Loucy (cell line): ENCODE measurements at regions not wholly inside any gene's neighbourhood (a gene's known extent, or its start where the extent isn't known, plus 50 kb on each side); places are given as distances from the start of the nearest gene placed in this dataset.

Source experiments
- H2AFZ ChIP-seq: fragments of 200-600 bp; sonication (generic); 2 replicates; pipeline ENCODE4 v1.6.0; 2016; ENCODE audit warnings: antibody characterized with exemption, mild to moderate bottlenecking, low read length, moderate library complexity
- H3F3A ChIP-seq: fragments of 200-600 bp; 2 replicates; pipeline ENCODE4 v1.6.0; 2016; ENCODE audit warnings: antibody characterized with exemption, low read depth, mild to moderate bottlenecking
- H3K27me3 ChIP-seq: fragments of 200-600 bp; sonication (generic); 2 replicates; pipeline ENCODE4 v1.6.1; 2014; ENCODE audit warnings: low read length, mild to moderate bottlenecking; ENCODE audit not compliant: insufficient read depth, poor library complexity, severe bottlenecking
- H3K36me3 ChIP-seq: fragments of 200-600 bp; sonication (generic); 2 replicates; pipeline ENCODE4 v1.6.1; 2016; ENCODE audit warnings: low read length; ENCODE audit not compliant: insufficient read depth
- H3K4me1 ChIP-seq: fragments of 200-600 bp; sonication (generic); 2 replicates; pipeline ENCODE4 v1.5.1; 2014; ENCODE audit warnings: low read length, mild to moderate bottlenecking; ENCODE audit not compliant: insufficient read depth, poor library complexity, severe bottlenecking
- H3K4me2 ChIP-seq: fragments of 200-600 bp; sonication (generic); 2 replicates; pipeline ENCODE4 v1.6.0; 2014; ENCODE audit warnings: antibody characterized with exemption, low read length, low read depth, mild to moderate bottlenecking; ENCODE audit not compliant: poor library complexity, severe bottlenecking
- H3K4me3 ChIP-seq: fragments of 200-600 bp; sonication (generic); 2 replicates; pipeline ENCODE4 v1.5.1; 2014; ENCODE audit warnings: low read length, mild to moderate bottlenecking, mixed read lengths; ENCODE audit not compliant: poor library complexity, severe bottlenecking
- H3K79me2 ChIP-seq: fragments of 200-600 bp; sonication (generic); 2 replicates; pipeline ENCODE4 v1.6.1; 2014; ENCODE audit warnings: low read length; ENCODE audit not compliant: insufficient read depth
- H3K9ac ChIP-seq: fragments of 200-600 bp; sonication (generic); 2 replicates; pipeline ENCODE4 v1.6.0; 2014; ENCODE audit warnings: mild to moderate bottlenecking, low read depth, low read length, moderate library complexity; ENCODE audit not compliant: poor library complexity, severe bottlenecking
- H3K9me2 ChIP-seq: fragments of 200-600 bp; sonication (generic); replicated peaks from 2 replicates; pipeline ENCODE4 v1.6.1; 2016; ENCODE audit warnings: low read depth, low read length, mixed read lengths
- H3K9me3 ChIP-seq: fragments of 200-600 bp; sonication (generic); 2 replicates; pipeline ENCODE4 v1.6.1; 2014; ENCODE audit warnings: mild to moderate bottlenecking, antibody characterized with exemption, low read length, low read depth; ENCODE audit not compliant: insufficient read depth
- H4K20me1 ChIP-seq: fragments of 200-600 bp; sonication (generic); 2 replicates; pipeline ENCODE4 v1.6.0; 2014; ENCODE audit warnings: antibody characterized with exemption, low read length, mild to moderate bottlenecking; ENCODE audit not compliant: insufficient read depth, poor library complexity, severe bottlenecking
- CTCF ChIP-seq: fragments of 200-600 bp; sonication (generic); conservative IDR thresholded peaks from 2 replicates; pipeline ENCODE4 v1.5.1; 2014; ENCODE audit warnings: mild to moderate bottlenecking, antibody characterized with exemption, low read length
- EZH2phosphoT487 ChIP-seq: fragments of 200-600 bp; IDR thresholded peaks from 2 replicates; pipeline ENCODE4 v1.6.1; 2018; ENCODE audit warnings: antibody characterized with exemption, mild to moderate bottlenecking, moderate library complexity, borderline replicate concordance

- Histone ChIP-seq H3K4me2 (no peak overlapping the region), H3K4me1 (no peaks in the 10 kb centered on the region), H2AFZ (no peak overlapping the region), H3K9me2 (no peaks in the 10 kb centered on the region), H4K20me1 (no peaks in the 10 kb centered on the region), H3K9me3 (peaks cover 14% of the 10 kb centered on the region), H3K27me3 (no peaks in the 10 kb centered on the region), H3K79me2 (no peaks in the 10 kb centered on the region), H3K4me3 (no peak overlapping the region), H3K9ac (no peak overlapping the region), H3F3A (no peaks in the 10 kb centered on the region), H3K36me3 (no peaks in the 10 kb centered on the region)
- TF ChIP-seq CTCF (no peak), EZH2phosphoT487 (no peak)
These were observed 85.3 kb downstream of the BARX1 start for GRCh38 chr9:93869863-93870262.

GRCh38 chr9:93869088-93869487, 86.1 kb downstream of the BARX1 start:
- Histone ChIP-seq H3K4me1 (no peaks in the 10 kb centered on the region), H3K36me3 (no peaks in the 10 kb centered on the region), H3K4me3 (no peak overlapping the region), H3F3A (no peaks in the 10 kb centered on the region), H3K27me3 (no peaks in the 10 kb centered on the region), H3K9me3 (peaks cover 6% of the 10 kb centered on the region; the same call in 1 of the 2 replicates), H3K9me2 (no peaks in the 10 kb centered on the region), H3K4me2 (no peak overlapping the region), H3K9ac (no peak overlapping the region), H4K20me1 (no peaks in the 10 kb centered on the region), H3K79me2 (no peaks in the 10 kb centered on the region), H2AFZ (no peak overlapping the region)
- no peak for TF ChIP-seq CTCF
- no peak for TF ChIP-seq EZH2phosphoT487

- Histone ChIP-seq H3K9me3 (no peaks in the 10 kb centered on the region; the same call in 1 of the 2 replicates), H3K4me3 (no peak overlapping the region), H3K4me2 (no peak overlapping the region), H4K20me1 (no peaks in the 10 kb centered on the region), H2AFZ (no peak overlapping the region), H3K36me3 (no peaks in the 10 kb centered on the region), H3K9me2 (no peaks in the 10 kb centered on the region), H3K27me3 (no peaks in the 10 kb centered on the region), H3F3A (no peaks in the 10 kb centered on the region), H3K79me2 (no peaks in the 10 kb centered on the region), H3K4me1 (no peaks in the 10 kb centered on the region), H3K9ac (no peak overlapping the region)
- TF ChIP-seq EZH2phosphoT487, result no peak
- TF ChIP-seq CTCF, result no peak
These were observed 89.4 kb downstream of the BARX1 start for GRCh38 chr9:93865716-93866115.
